GM19467 (cell line): ENCODE measurements at regions not wholly inside any gene's neighbourhood (a gene's known extent, or its start where the extent isn't known, plus 50 kb on each side); places are given as distances from the start of the nearest gene placed in this dataset.
A peak's percentile ranks its signal among the peaks of the same experiment; 100 is the strongest.
"Not testable (repeated sequence)": the region's sequence is repeated elsewhere in the genome, so short reads cannot be mapped to it uniquely, and the experiment has no call there.

Source experiments
- ATAC-seq: cut with Tn5 transposase; IDR thresholded peaks from one replicate; pipeline ENCODE4 v1.9.1; 2021; ENCODE audit warnings: mild to moderate bottlenecking, moderate library complexity; ENCODE audit not compliant: unreplicated experiment

- ATAC-seq, result no peak
Measured at GRCh38 chr5:108590799-108591198, 156.9 kb upstream of the FER start.

- no peak for ATAC-seq
Measured at GRCh38 chr5:108588323-108588722, 159.4 kb upstream of the FER start.

- no peak for ATAC-seq
Measured at GRCh38 chr5:108587821-108588220, 159.9 kb upstream of the FER start.

- no peak for ATAC-seq
Measured at GRCh38 chr5:108581026-108581425, 166.7 kb upstream of the FER start.

GRCh38 chr5:108579236-108579635 is 168.5 kb upstream of the FER start:
- ATAC-seq, result no peak

GRCh38 chr5:108578791-108579190 is 168.9 kb upstream of the FER start:
- ATAC-seq, result no peak

- no peak for ATAC-seq
Measured at GRCh38 chr5:108567429-108567828, 180.3 kb upstream of the FER start.

- ATAC-seq, result no peak
Measured at GRCh38 chr5:108564441-108564840, 182.5 kb upstream of the FBXL17 start.

GRCh38 chr5:108562205-108562454 is 180.2 kb upstream of the FBXL17 start:
- ATAC-seq, result no peak

- ATAC-seq, result no peak
Measured at GRCh38 chr5:108561416-108562204, 179.7 kb upstream of the FBXL17 start.

- ATAC-seq, result no peak
Measured at GRCh38 chr5:108560581-108560980, 178.7 kb upstream of the FBXL17 start.

GRCh38 chr5:108560166-108560565 is 178.3 kb upstream of the FBXL17 start:
- ATAC-seq, result no peak

- not testable (repeated sequence) for ATAC-seq
Measured at GRCh38 chr5:108558840-108559239, 176.9 kb upstream of the FBXL17 start.

- not testable (repeated sequence) for ATAC-seq
Measured at GRCh38 chr5:108558142-108558541, 176.2 kb upstream of the FBXL17 start.

- ATAC-seq, result no peak
Measured at GRCh38 chr5:108557686-108558085, 175.8 kb upstream of the FBXL17 start.

GRCh38 chr5:108556441-108557145 is 174.7 kb upstream of the FBXL17 start:
- ATAC-seq, result no peak

GRCh38 chr5:108548684-108549596 is 167.0 kb upstream of the FBXL17 start:
- ATAC-seq, result no peak

GRCh38 chr5:108546939-108547338 is 165.0 kb upstream of the FBXL17 start:
- no peak for ATAC-seq

GRCh38 chr5:108545301-108545700 is 163.4 kb upstream of the FBXL17 start:
- ATAC-seq, result no peak

GRCh38 chr5:108543486-108543885 is 161.6 kb upstream of the FBXL17 start:
- ATAC-seq, result no peak

GRCh38 chr5:108541836-108542235 is 159.9 kb upstream of the FBXL17 start:
- peak; percentile 48 for ATAC-seq

GRCh38 chr5:108536321-108536720 is 154.4 kb upstream of the FBXL17 start:
- ATAC-seq, result no peak
